WTC11 (cell line): ENCODE measurements at regions not wholly inside any gene's neighbourhood (a gene's known extent, or its start where the extent isn't known, plus 50 kb on each side); places are given as distances from the start of the nearest gene placed in this dataset.

Experiments
- ATAC-seq: fragments of 200-7000 bp; cut with Tn5 transposase; 2 replicates; pipeline ENCODE4 v1.10.0; 2021; ENCODE audit warnings: mild to moderate bottlenecking, moderate library complexity
- CTCF ChIA-PET: fragments of 300-600 bp; sonication (Branson Sonifier 250); formaldehyde crosslinking; loops from one replicate; lab custom pipeline; 2021; ENCODE audit warnings: antibody characterized with exemption; lab: Charles Lee
- POLR2A ChIA-PET: fragments of 350-600 bp; sonication (Branson Sonifier 250); formaldehyde crosslinking; loops from one replicate; lab custom pipeline; 2021; ENCODE audit warnings: antibody characterized with exemption; lab: Charles Lee
- DNase-seq: peaks from one replicate; pipeline ENCODE4 v3.0.0; 2021; ENCODE audit warnings: low spot score
- H3K27ac Mint-ChIP-seq: 2 replicates; pipeline ENCODE4 v1.8.0; 2021; ENCODE audit warnings: mixed read lengths
- H3K27me3 Mint-ChIP-seq: 2 replicates; pipeline ENCODE4 v1.8.0; 2021; ENCODE audit warnings: low read depth, mild to moderate bottlenecking, moderate library complexity, mixed read lengths
- H3K36me3 Mint-ChIP-seq: 2 replicates; pipeline ENCODE4 v1.8.0; 2021; ENCODE audit warnings: mixed read lengths
- H3K4me1 Mint-ChIP-seq: 2 replicates; pipeline ENCODE4 v1.8.0; 2022; ENCODE audit warnings: mixed read lengths
- H3K4me3 Mint-ChIP-seq: 2 replicates; pipeline ENCODE4 v1.8.0; 2021; ENCODE audit warnings: mild to moderate bottlenecking, moderate library complexity, mixed read lengths
- H3K9me3 Mint-ChIP-seq: 2 replicates; pipeline ENCODE4 v1.8.0; 2021; ENCODE audit warnings: mixed read lengths
- ATF1 ChIP-seq: sonication (generic); formaldehyde crosslinking; IDR thresholded peaks from 2 replicates; pipeline ENCODE4 v1.8.1; 2023; ENCODE audit warnings: mild to moderate bottlenecking, moderate library complexity, missing genetic modification reagents
- E2F1 ChIP-seq: sonication (generic); formaldehyde crosslinking; IDR thresholded peaks from 2 replicates; pipeline ENCODE4 v1.8.0; 2022; ENCODE audit warnings: mild to moderate bottlenecking, missing genetic modification reagents
- E2F4 ChIP-seq: sonication (generic); formaldehyde crosslinking; IDR thresholded peaks from 2 replicates; pipeline ENCODE4 v1.8.1; 2022; ENCODE audit warnings: low read depth, mild to moderate bottlenecking, moderate library complexity, missing genetic modification reagents, borderline replicate concordance
- ELF4 ChIP-seq: sonication (generic); formaldehyde crosslinking; IDR thresholded peaks from 2 replicates; pipeline ENCODE4 v1.8.1; 2022; ENCODE audit warnings: low read depth, mild to moderate bottlenecking, moderate library complexity, missing genetic modification reagents
- EMX1 ChIP-seq: fragments of 250-450 bp; sonication (Bioruptor Pico); IDR thresholded peaks from 2 replicates; pipeline ENCODE4 v1.8.0; 2021; ENCODE audit warnings: mild to moderate bottlenecking
- FOXK1 ChIP-seq: sonication (generic); formaldehyde crosslinking; IDR thresholded peaks from 2 replicates; pipeline ENCODE4 v1.8.0; 2022; ENCODE audit warnings: mild to moderate bottlenecking, moderate library complexity, missing genetic modification reagents
- FOXP1 ChIP-seq: sonication (generic); formaldehyde crosslinking; IDR thresholded peaks from 2 replicates; pipeline ENCODE4 v1.8.0; 2022; ENCODE audit warnings: missing genetic modification reagents, mild to moderate bottlenecking, moderate library complexity, borderline replicate concordance
- GABPB1 ChIP-seq: sonication (generic); formaldehyde crosslinking; IDR thresholded peaks from 2 replicates; pipeline ENCODE4 v1.8.1; 2023; ENCODE audit warnings: mild to moderate bottlenecking, missing genetic modification reagents
- GRHL2 ChIP-seq: fragments of 250-450 bp; sonication (Bioruptor Pico); IDR thresholded peaks from 2 replicates; pipeline ENCODE4 v1.8.0; 2022; ENCODE audit warnings: mild to moderate bottlenecking, moderate library complexity; ENCODE audit not compliant: insufficient replicate concordance, severe bottlenecking
- HMGA2 ChIP-seq: fragments of 250-450 bp; sonication (Bioruptor Pico); IDR thresholded peaks from 2 replicates; pipeline ENCODE4 v1.4.0; 2021; ENCODE audit warnings: mild to moderate bottlenecking, moderate library complexity
- IRF2 ChIP-seq: sonication (generic); formaldehyde crosslinking; IDR thresholded peaks from 2 replicates; pipeline ENCODE4 v1.8.0; 2022; ENCODE audit warnings: low read depth, missing genetic modification reagents, borderline replicate concordance
- JAZF1 ChIP-seq: fragments of 250-450 bp; sonication (Bioruptor Pico); IDR thresholded peaks from 2 replicates; pipeline ENCODE4 v1.9.0; 2021; ENCODE audit warnings: moderate library complexity, mild to moderate bottlenecking, inconsistent platforms
- JUN ChIP-seq: sonication (generic); formaldehyde crosslinking; IDR thresholded peaks from 2 replicates; pipeline ENCODE4 v1.8.0; 2023; ENCODE audit warnings: mild to moderate bottlenecking, missing genetic modification reagents
- MXD4 ChIP-seq: fragments of 250-450 bp; sonication (Bioruptor Pico); IDR thresholded peaks from 2 replicates; pipeline ENCODE4 v1.8.0; 2021; ENCODE audit warnings: mild to moderate bottlenecking, moderate library complexity, borderline replicate concordance
- MYBL2 ChIP-seq: sonication (generic); formaldehyde crosslinking; IDR thresholded peaks from 2 replicates; pipeline ENCODE4 v1.8.1; 2023; ENCODE audit warnings: mild to moderate bottlenecking, moderate library complexity, missing genetic modification reagents
- NFE2L1 ChIP-seq: sonication (generic); formaldehyde crosslinking; IDR thresholded peaks from 2 replicates; pipeline ENCODE4 v1.8.1; 2023; ENCODE audit warnings: missing genetic modification reagents
- NFYB ChIP-seq: sonication (generic); formaldehyde crosslinking; conservative IDR thresholded peaks from 2 replicates; pipeline ENCODE4 v1.8.0; 2022; ENCODE audit warnings: low read depth, missing genetic modification reagents
- NR1H2 ChIP-seq: sonication (generic); formaldehyde crosslinking; IDR thresholded peaks from 2 replicates; pipeline ENCODE4 v1.9.0; 2021; ENCODE audit warnings: mild to moderate bottlenecking, moderate library complexity, missing genetic modification reagents
- OVOL2 ChIP-seq: fragments of 250-450 bp; sonication (Bioruptor Pico); IDR thresholded peaks from 2 replicates; pipeline ENCODE4 v1.9.0; 2021; ENCODE audit warnings: mild to moderate bottlenecking, borderline replicate concordance
- PRRX2 ChIP-seq: fragments of 250-450 bp; sonication (Bioruptor Pico); IDR thresholded peaks from 2 replicates; pipeline ENCODE4 v1.8.0; 2021; ENCODE audit warnings: mild to moderate bottlenecking
- RELA ChIP-seq: sonication (generic); formaldehyde crosslinking; IDR thresholded peaks from 2 replicates; pipeline ENCODE4 v1.8.1; 2022; ENCODE audit warnings: missing genetic modification reagents, mild to moderate bottlenecking, borderline replicate concordance
- SMAD3 ChIP-seq: sonication (generic); formaldehyde crosslinking; IDR thresholded peaks from 2 replicates; pipeline ENCODE4 v1.8.0; 2022; ENCODE audit warnings: missing genetic modification reagents, mild to moderate bottlenecking, borderline replicate concordance
- STAT6 ChIP-seq: sonication (generic); formaldehyde crosslinking; conservative IDR thresholded peaks from 2 replicates; pipeline ENCODE4 v1.8.1; 2023; ENCODE audit warnings: mild to moderate bottlenecking, low read depth, missing genetic modification reagents, moderate library complexity
- ZBTB21 ChIP-seq: sonication (generic); formaldehyde crosslinking; IDR thresholded peaks from 2 replicates; pipeline ENCODE4 v1.8.1; 2023; ENCODE audit warnings: mild to moderate bottlenecking, missing genetic modification reagents, borderline replicate concordance
- ZNF317 ChIP-seq: sonication (generic); formaldehyde crosslinking; IDR thresholded peaks from 2 replicates; pipeline ENCODE4 v1.8.1; 2023; ENCODE audit warnings: low read depth, mild to moderate bottlenecking, moderate library complexity, missing genetic modification reagents, borderline replicate concordance
- ZNF423 ChIP-seq: fragments of 250-450 bp; sonication (Bioruptor Pico); IDR thresholded peaks from 2 replicates; pipeline ENCODE4 v2.1.2; 2022; ENCODE audit warnings: mild to moderate bottlenecking, moderate library complexity

DNA sequence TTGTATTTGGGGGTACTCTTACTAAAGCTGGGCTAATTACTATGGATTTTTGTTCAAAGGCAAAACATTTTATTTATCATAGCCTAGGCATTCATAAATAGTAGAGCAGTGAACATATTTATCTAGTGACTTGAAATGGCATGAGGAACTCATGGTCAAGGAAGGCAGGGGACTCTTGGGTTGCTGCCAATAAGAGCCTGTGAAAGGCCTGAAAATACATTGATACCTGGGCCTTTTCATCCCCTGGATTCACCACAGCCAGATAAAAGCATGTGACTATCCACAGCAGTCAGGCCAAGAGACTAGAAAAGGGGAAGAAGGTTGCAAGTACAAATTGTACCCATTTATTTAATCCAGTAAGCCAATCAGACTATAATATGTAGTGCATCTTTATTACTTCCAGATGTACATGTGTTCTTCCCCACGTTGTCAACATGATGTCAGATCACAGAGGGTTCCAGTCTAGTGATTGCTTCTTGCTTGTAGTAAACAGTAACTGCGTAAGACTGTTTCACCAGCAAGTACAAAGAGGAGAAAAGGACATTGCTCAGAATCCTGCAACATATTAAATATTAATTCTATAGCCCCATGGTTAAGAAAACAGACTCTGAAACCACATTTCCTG lies 409.7 kb downstream of the NOVA1 start:
- Mint-ChIP-seq H3K4me3 (no peak overlapping the region), H3K4me1 (no peaks in the 10 kb centered on the region), H3K27ac (no peak overlapping the region), H3K9me3 (no peaks in the 10 kb centered on the region), H3K36me3 (no peaks in the 10 kb centered on the region), H3K27me3 (no peaks in the 10 kb centered on the region)
- ChIA-PET CTCF (no interaction called here), POLR2A (no interaction called here)
- ATAC-seq (no peak), DNase-seq (no peak)
- TF ChIP-seq STAT6 (CRISPR knock-in tag) (no peak), E2F4 (CRISPR knock-in tag) (no peak), GABPB1 (CRISPR knock-in tag) (no peak), OVOL2 (CRISPR knock-in tag) (no peak), ZNF423 (CRISPR knock-in tag) (no peak), MYBL2 (CRISPR knock-in tag) (no peak), NFE2L1 (CRISPR knock-in tag) (no peak), FOXK1 (CRISPR knock-in tag) (no peak), RELA (no peak), E2F1 (no peak)

DNA sequence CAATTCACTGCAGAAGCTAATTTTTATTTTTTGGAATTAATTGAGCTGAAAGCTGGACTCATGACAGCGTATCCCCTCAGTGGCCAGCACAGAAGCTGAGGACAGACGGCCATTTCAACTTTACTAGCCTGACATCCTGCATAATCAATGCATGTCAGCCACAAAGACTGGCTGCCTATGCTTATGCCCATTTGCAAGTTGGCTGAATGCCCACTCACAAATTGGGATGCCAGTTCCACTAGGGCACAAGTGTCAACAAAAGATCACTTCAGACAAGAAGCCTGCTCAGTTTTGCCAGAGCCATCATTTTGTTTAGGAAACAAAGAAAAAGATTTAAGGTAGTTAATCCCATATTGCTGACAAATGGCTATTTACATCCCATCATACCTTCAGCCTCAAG lies 417.6 kb downstream of the NOVA1 start:
- ChIA-PET POLR2A (no interaction called here), CTCF (no interaction called here)
- Mint-ChIP-seq H3K27ac (no peak overlapping the region), H3K36me3 (no peaks in the 10 kb centered on the region), H3K9me3 (no peaks in the 10 kb centered on the region), H3K27me3 (no peaks in the 10 kb centered on the region), H3K4me3 (no peak overlapping the region), H3K4me1 (peaks cover 4% of the 10 kb centered on the region)
- DNase-seq (no peak), ATAC-seq (no peak)
- no peak for TF ChIP-seq NR1H2 (CRISPR knock-in tag)
- no peak for TF ChIP-seq ELF4 (CRISPR knock-in tag)
- no peak for TF ChIP-seq NFYB (CRISPR knock-in tag)
- no peak for TF ChIP-seq NFE2L1 (CRISPR knock-in tag)
- TF ChIP-seq PRRX2 (CRISPR knock-in tag) = no peak
- TF ChIP-seq ZBTB21 (CRISPR knock-in tag) = no peak
- no peak for TF ChIP-seq E2F1

GRCh38 chr14:26175658-26176057 lies 422.2 kb downstream of the NOVA1 start:
- H3K27me3 Mint-ChIP-seq = no peaks in the 10 kb centered on the region
- H3K27ac Mint-ChIP-seq = no peak overlapping the region
- ATAC-seq (no peak), DNase-seq (no peak)
- POLR2A ChIA-PET = no interaction called here
- H3K9me3 Mint-ChIP-seq = no peaks in the 10 kb centered on the region
- peaks cover 4% of the 10 kb centered on the region for H3K4me1 Mint-ChIP-seq
- CTCF ChIA-PET = interaction anchor here (3.1 kb wide), 1 partner anchor 12 kb away, joined by 19 read pairs; no protein-coding TSS in a partner anchor
- no peaks in the 10 kb centered on the region for H3K36me3 Mint-ChIP-seq
- no peak overlapping the region for H3K4me3 Mint-ChIP-seq
- no peak for TF ChIP-seq FOXP1 (CRISPR knock-in tag)
- TF ChIP-seq ZNF317 = no peak
- no peak for TF ChIP-seq HMGA2
- TF ChIP-seq RELA = no peak
- no peak for TF ChIP-seq SMAD3
- TF ChIP-seq ATF1 (CRISPR knock-in tag) = no peak
- TF ChIP-seq JUN (CRISPR knock-in tag) = no peak
- TF ChIP-seq MXD4 (CRISPR knock-in tag) = no peak
- no peak for TF ChIP-seq GRHL2
- no peak for TF ChIP-seq JAZF1
- TF ChIP-seq IRF2 (CRISPR knock-in tag) = no peak
- TF ChIP-seq EMX1 (CRISPR knock-in tag) = no peak
